B cell (primary cell): ENCODE measurements at regions not wholly inside any gene's neighbourhood (a gene's known extent, or its start where the extent isn't known, plus 50 kb on each side); places are given as distances from the start of the nearest gene placed in this dataset.

Experiments
- ATAC-seq: fragments of 200-7000 bp; cut with Tn5 transposase; one replicate; pipeline ENCODE4 v1.10.0; 2021; ENCODE audit warnings: low read depth, mild to moderate bottlenecking, moderate number of reproducible peaks, moderate library complexity
- CTCF ChIA-PET: fragments of 350-600 bp; sonication (Branson Sonifier 250); formaldehyde crosslinking; loops from one replicate; lab custom pipeline; 2021; ENCODE audit warnings: antibody characterized with exemption, inconsistent platforms; lab: Charles Lee
- POLR2A ChIA-PET: fragments of 350-600 bp; sonication (Branson Sonifier 250); formaldehyde crosslinking; loops from one replicate; lab custom pipeline; 2021; ENCODE audit warnings: antibody characterized with exemption; lab: Charles Lee
- DNase-seq: peaks from one replicate; pipeline ENCODE4 v3.0.0; 2013
- H2AFZ ChIP-seq: 2 replicates; pipeline ENCODE4 v1.6.1; 2012; ENCODE audit warnings: mild to moderate bottlenecking, low read depth, low read length; ENCODE audit not compliant: insufficient read depth, poor library complexity, severe bottlenecking
- H3K27ac ChIP-seq, 2 donors: 1 replicate in 1 of 2; 2 replicates in 1 of 2; pipeline ENCODE4 v1.5.1; 2012 to 2013; ENCODE audit warnings: low read length in 2 of 2, mild to moderate bottlenecking in 2 of 2, moderate library complexity in 1 of 2
- H3K27me3 ChIP-seq, 4 experiments: fragments of 200-600 bp in 1 of 4; sonication (generic) in 1 of 4; replicated peaks in 1 of 4; 1 replicate in 2 of 4; 2 replicates in 2 of 4; pipeline versions ENCODE4 v1.6.1 to v1.7.0; 2013 to 2016; ENCODE audit warnings: low read length in 3 of 4, mild to moderate bottlenecking in 2 of 4, mixed read lengths in 1 of 4, moderate library complexity in 1 of 4; ENCODE audit not compliant: insufficient read depth in 4 of 4, control insufficient read depth in 3 of 4; ENCODE audit errors: control extremely low read depth in 1 of 4
- H3K36me3 ChIP-seq, 2 experiments: replicated peaks in 1 of 2; 1 replicate in 1 of 2; 2 replicates in 1 of 2; pipeline versions ENCODE4 v1.6.1 to v1.7.1; 2013; ENCODE audit warnings: low read length in 1 of 2; ENCODE audit not compliant: insufficient read depth in 2 of 2, control insufficient read depth in 1 of 2; ENCODE audit errors: control extremely low read depth in 1 of 2, extremely low read depth in 1 of 2
- H3K4me1 ChIP-seq, 2 donors: fragments of 200-600 bp in 1 of 2; sonication (generic) in 1 of 2; 1 replicate in 1 of 2; 2 replicates in 1 of 2; pipeline versions ENCODE4 v1.5.1 to v1.6.1; 2013 to 2017; ENCODE audit warnings: low read length in 2 of 2; ENCODE audit not compliant: control insufficient read depth in 2 of 2, insufficient read depth in 2 of 2
- H3K4me2 ChIP-seq: replicated peaks from 2 replicates; pipeline ENCODE3; 2012; ENCODE audit warnings: mild to moderate bottlenecking, low read depth, low read length; ENCODE audit not compliant: poor library complexity, severe bottlenecking
- H3K4me3 ChIP-seq, 5 experiments: fragments of 200-600 bp in 1 of 5; sonication (generic) in 1 of 5; 1 replicate in 3 of 5; 2 replicates in 2 of 5; pipeline versions ENCODE4 v1.5.1 to v1.7.0; 2011 to 2016; ENCODE audit warnings: low read length in 4 of 5, mild to moderate bottlenecking in 4 of 5, low read depth in 2 of 5, control low read depth in 1 of 5, moderate library complexity in 1 of 5; ENCODE audit not compliant: insufficient read depth in 1 of 5; ENCODE audit errors: control extremely low read depth in 1 of 5, extremely low read depth in 1 of 5
- H3K79me2 ChIP-seq: fragments of 200-600 bp; sonication (generic); one replicate; pipeline ENCODE4 v1.6.0; 2016; ENCODE audit warnings: low read length; ENCODE audit not compliant: control insufficient read depth, insufficient read depth
- H3K9ac ChIP-seq: fragments of 200-600 bp; sonication (generic); 2 replicates; pipeline ENCODE4 v1.6.1; 2017; ENCODE audit warnings: mild to moderate bottlenecking, low read length, moderate library complexity
- H3K9me3 ChIP-seq, 3 donors: one replicate each; pipeline versions ENCODE4 v1.6.1 to v1.7.1; 2013; ENCODE audit warnings: low read length in 2 of 3; ENCODE audit not compliant: control insufficient read depth in 2 of 3, insufficient read depth in 1 of 3; ENCODE audit errors: control extremely low read depth in 1 of 3
- H4K20me1 ChIP-seq: 2 replicates; pipeline ENCODE4 v1.6.0; 2012; ENCODE audit warnings: mild to moderate bottlenecking, low read length; ENCODE audit not compliant: insufficient read depth, control insufficient read depth, poor library complexity, severe bottlenecking
- H3K27ac Mint-ChIP-seq: one replicate; pipeline ENCODE4 v1.8.0; 2021; ENCODE audit warnings: mixed read lengths
- H3K27me3 Mint-ChIP-seq: one replicate; pipeline ENCODE4 v1.8.0; 2021; ENCODE audit warnings: mixed read lengths
- H3K4me1 Mint-ChIP-seq: one replicate; pipeline ENCODE4 v1.8.0; 2021; ENCODE audit warnings: mixed read lengths
- H3K4me3 Mint-ChIP-seq: one replicate; pipeline ENCODE4 v1.8.0; 2021; ENCODE audit warnings: mixed read lengths
- H3K9me3 Mint-ChIP-seq: one replicate; pipeline ENCODE4 v1.8.0; 2022; ENCODE audit warnings: mixed read lengths; ENCODE audit not compliant: insufficient read depth
- EZH2 ChIP-seq: IDR thresholded peaks from 2 replicates; pipeline ENCODE4 v1.6.1; 2012; ENCODE audit warnings: borderline replicate concordance, low read depth, mild to moderate bottlenecking, moderate library complexity, low read length; ENCODE audit not compliant: insufficient read depth, poor library complexity, severe bottlenecking
- WGBS: methylation state at CpG from one replicate; pipeline ENCODE4 v1.1.5; 2013; ENCODE audit warnings: missing lambda C conversion rate; ENCODE audit not compliant: insufficient coverage; 5-methylcytosine and 5-hydroxymethylcytosine counted together
- intact Hi-C: fragments of 100-400 bp; cut with micrococcal nuclease; formaldehyde crosslinking; loops from one replicate; pipeline ENCODE4 v1.10.0; 2022
- TF ChIP-seq, protein P1 (sequence below): fragments of 200-600 bp; IDR thresholded peaks from one replicate; pipeline ENCODE4 v1.8.0; 2022; ENCODE audit warnings: antibody characterized with exemption, mild to moderate bottlenecking

DNA sequence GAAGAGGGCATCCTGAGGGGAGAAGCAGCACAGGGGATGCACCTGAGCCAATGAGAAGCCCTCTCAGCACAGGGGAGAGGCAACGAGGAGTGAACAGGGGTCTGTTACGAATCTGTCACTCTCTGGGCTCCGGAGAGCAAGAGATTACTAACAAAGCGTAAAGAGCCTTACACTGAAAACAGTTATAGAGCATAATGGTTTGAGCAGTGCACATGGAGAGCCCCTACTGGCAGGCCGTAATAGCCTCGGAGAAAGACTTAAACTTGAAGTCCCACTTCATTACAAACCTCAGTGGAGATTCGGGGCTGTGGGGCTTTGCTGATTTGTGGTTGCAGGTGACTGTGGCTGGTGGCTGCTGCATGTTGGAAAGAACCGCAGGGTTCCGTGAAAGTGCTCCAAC, 271.5 kb upstream of the TMC3 start:
- Mint-ChIP-seq H3K9me3 (no peaks in the 10 kb centered on the region), H3K27ac (no peak overlapping the region), H3K4me1 (no peaks in the 10 kb centered on the region), H3K27me3 (no peaks in the 10 kb centered on the region), H3K4me3 (no peak overlapping the region)
- Histone ChIP-seq H3K27me3 (no peaks in the 10 kb centered on the region), H3K4me2 (no peak overlapping the region), H2AFZ (no peak overlapping the region), H3K36me3 (no peaks in the 10 kb centered on the region), H4K20me1 (no peaks in the 10 kb centered on the region), H3K9me3 (no peaks in the 10 kb centered on the region), H3K4me3 (no peak overlapping the region), H3K4me1 (no peaks in the 10 kb centered on the region), H3K79me2 (no peaks in the 10 kb centered on the region), H3K9ac (no peak overlapping the region), H3K27ac (no peak overlapping the region)
- CTCF ChIA-PET = no interaction called here
- no peak for ATAC-seq
- no peak for DNase-seq
- WGBS = 91% methylated on average over 7 of the region's 9 CpGs
- TF ChIP-seq EZH2 = no peak
- TF ChIP-seq, protein P1, sequence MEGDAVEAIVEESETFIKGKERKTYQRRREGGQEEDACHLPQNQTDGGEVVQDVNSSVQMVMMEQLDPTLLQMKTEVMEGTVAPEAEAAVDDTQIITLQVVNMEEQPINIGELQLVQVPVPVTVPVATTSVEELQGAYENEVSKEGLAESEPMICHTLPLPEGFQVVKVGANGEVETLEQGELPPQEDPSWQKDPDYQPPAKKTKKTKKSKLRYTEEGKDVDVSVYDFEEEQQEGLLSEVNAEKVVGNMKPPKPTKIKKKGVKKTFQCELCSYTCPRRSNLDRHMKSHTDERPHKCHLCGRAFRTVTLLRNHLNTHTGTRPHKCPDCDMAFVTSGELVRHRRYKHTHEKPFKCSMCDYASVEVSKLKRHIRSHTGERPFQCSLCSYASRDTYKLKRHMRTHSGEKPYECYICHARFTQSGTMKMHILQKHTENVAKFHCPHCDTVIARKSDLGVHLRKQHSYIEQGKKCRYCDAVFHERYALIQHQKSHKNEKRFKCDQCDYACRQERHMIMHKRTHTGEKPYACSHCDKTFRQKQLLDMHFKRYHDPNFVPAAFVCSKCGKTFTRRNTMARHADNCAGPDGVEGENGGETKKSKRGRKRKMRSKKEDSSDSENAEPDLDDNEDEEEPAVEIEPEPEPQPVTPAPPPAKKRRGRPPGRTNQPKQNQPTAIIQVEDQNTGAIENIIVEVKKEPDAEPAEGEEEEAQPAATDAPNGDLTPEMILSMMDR = no peak
- POLR2A ChIA-PET = no interaction called here
- intact Hi-C loops = no loop called here

DNA sequence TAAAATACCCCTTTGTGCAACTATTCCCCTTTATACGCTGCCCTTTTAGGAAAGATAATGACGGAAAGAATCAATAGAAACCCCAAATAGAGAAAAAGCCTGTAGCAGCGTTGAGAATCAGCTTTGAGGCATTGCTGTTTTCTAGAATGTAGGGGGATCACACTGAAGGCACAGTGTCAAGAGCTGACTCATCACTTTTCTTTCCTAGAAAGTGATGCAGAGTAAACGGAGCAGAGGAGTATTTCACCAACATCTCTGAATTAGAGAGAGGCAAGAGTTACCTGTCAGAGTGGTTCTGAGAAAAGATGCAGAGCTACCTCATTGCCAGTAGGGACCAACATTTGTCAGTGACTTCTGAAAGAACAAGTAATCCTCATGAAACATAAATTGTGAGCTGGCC, 269.8 kb upstream of the TMC3 start:
- Histone ChIP-seq H3K27ac (no peak overlapping the region), H3K4me1 (no peaks in the 10 kb centered on the region), H2AFZ (no peak overlapping the region), H3K9me3 (peaks cover 0 to 3% (median 0%) of the 10 kb centered on the region in 3 donors), H3K27me3 (no peaks in the 10 kb centered on the region), H3K79me2 (no peaks in the 10 kb centered on the region), H3K9ac (no peak overlapping the region), H3K36me3 (no peaks in the 10 kb centered on the region), H3K4me2 (no peak overlapping the region), H4K20me1 (no peaks in the 10 kb centered on the region), H3K4me3 (no peak overlapping the region)
- DNase-seq (no peak), ATAC-seq (no peak)
- intact Hi-C loops = no loop called here
- H3K27me3 Mint-ChIP-seq = no peaks in the 10 kb centered on the region
- H3K27ac Mint-ChIP-seq = no peak overlapping the region
- TF ChIP-seq, protein P1 = no peak
- no peak for TF ChIP-seq EZH2
- H3K4me1 Mint-ChIP-seq = no peaks in the 10 kb centered on the region
- ChIA-PET POLR2A (no interaction called here), CTCF (no interaction called here)
- no peak overlapping the region for H3K4me3 Mint-ChIP-seq
- H3K9me3 Mint-ChIP-seq = no peaks in the 10 kb centered on the region
- WGBS = 100% methylated on average over 1 of the region's 4 CpGs
